Skeletal muscle satellite cell (primary cell): ENCODE measurements at regions not wholly inside any gene's neighbourhood (a gene's known extent, or its start where the extent isn't known, plus 50 kb on each side); places are given as distances from the start of the nearest gene placed in this dataset.

Experiments used
- H3K27me3 ChIP-seq: 2 replicates; pipeline ENCODE4 v1.7.0; 2013; ENCODE audit warnings: low read length; ENCODE audit not compliant: control insufficient read depth, insufficient read depth
- H3K36me3 ChIP-seq: 2 replicates; pipeline ENCODE4 v1.7.0; 2013; ENCODE audit warnings: mild to moderate bottlenecking, control low read depth, low read length; ENCODE audit not compliant: insufficient read depth
- H3K4me1 ChIP-seq: 2 replicates; pipeline ENCODE4 v1.7.0; 2013; ENCODE audit warnings: low read length; ENCODE audit not compliant: control insufficient read depth, insufficient read depth
- H3K4me2 ChIP-seq: 2 replicates; pipeline ENCODE4 v1.7.0; 2013; ENCODE audit warnings: mild to moderate bottlenecking, low read length
- H3K4me3 ChIP-seq: 2 replicates; pipeline ENCODE4 v1.7.0; 2013; ENCODE audit warnings: low read length
- H3K9ac ChIP-seq: 2 replicates; pipeline ENCODE4 v1.7.0; 2013; ENCODE audit warnings: mild to moderate bottlenecking, low read depth, low read length, moderate library complexity
- H3K9me3 ChIP-seq: replicated peaks from 2 replicates; pipeline ENCODE4 v1.7.0; 2013; ENCODE audit warnings: mild to moderate bottlenecking, control low read depth, low read length

DNA sequence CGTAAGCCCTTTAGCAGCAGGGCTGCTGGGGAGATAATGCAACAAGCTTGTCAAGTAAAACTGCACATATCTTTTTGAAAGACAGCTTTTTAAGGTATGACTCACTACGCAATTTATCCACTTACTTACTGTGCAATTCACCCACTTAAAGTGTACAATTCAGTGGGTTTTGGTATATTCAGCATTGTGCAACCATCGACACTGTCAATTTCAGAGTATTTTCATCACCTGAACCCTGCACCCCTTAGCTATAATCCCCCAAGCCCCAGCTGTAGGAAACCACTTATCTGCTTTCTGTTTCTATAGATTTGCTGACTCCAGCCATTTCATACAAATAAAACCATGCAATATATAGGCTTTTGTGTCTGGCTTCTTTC lies 168.0 kb downstream of the PTPN20 start:
- Histone ChIP-seq H3K4me2 (no peak overlapping the region), H3K4me1 (no peaks in the 10 kb centered on the region)

DNA sequence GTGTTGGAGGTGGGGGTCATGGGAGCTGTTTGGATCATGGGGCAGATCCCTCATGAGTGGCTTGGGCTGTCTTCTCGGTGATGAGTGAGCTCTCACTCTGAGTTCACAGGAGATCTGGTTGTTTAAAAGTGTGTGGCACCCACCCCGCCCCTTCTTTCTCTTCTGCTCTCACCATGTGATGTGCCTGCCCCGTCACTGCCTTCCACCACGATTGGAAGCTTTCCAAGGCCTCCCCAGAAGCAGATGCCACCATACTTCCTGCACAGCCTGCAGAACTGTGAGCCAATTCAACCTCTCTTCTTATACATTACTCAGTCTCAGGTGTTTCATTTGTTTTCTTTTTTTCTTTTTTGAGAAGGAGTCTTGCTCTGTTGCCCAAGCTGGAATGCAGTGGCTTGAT lies 170.0 kb downstream of the PTPN20 start:
- H3K36me3 ChIP-seq, result no peaks in the 10 kb centered on the region
- H3K4me3 ChIP-seq, result no peak overlapping the region
- H3K27me3 ChIP-seq, result no peaks in the 10 kb centered on the region
- no peak overlapping the region for H3K9ac ChIP-seq
- H3K4me1 ChIP-seq, result no peaks in the 10 kb centered on the region
- H3K4me2 ChIP-seq, result no peak overlapping the region
- H3K9me3 ChIP-seq, result no peaks in the 10 kb centered on the region

More for the DNA sequence above, 168.0 kb downstream of the PTPN20 start:
- H3K9ac ChIP-seq, result no peak overlapping the region
- H3K4me3 ChIP-seq, result no peak overlapping the region
- H3K36me3 ChIP-seq, result no peaks in the 10 kb centered on the region
- H3K9me3 ChIP-seq, result no peaks in the 10 kb centered on the region
- no peaks in the 10 kb centered on the region for H3K27me3 ChIP-seq

DNA sequence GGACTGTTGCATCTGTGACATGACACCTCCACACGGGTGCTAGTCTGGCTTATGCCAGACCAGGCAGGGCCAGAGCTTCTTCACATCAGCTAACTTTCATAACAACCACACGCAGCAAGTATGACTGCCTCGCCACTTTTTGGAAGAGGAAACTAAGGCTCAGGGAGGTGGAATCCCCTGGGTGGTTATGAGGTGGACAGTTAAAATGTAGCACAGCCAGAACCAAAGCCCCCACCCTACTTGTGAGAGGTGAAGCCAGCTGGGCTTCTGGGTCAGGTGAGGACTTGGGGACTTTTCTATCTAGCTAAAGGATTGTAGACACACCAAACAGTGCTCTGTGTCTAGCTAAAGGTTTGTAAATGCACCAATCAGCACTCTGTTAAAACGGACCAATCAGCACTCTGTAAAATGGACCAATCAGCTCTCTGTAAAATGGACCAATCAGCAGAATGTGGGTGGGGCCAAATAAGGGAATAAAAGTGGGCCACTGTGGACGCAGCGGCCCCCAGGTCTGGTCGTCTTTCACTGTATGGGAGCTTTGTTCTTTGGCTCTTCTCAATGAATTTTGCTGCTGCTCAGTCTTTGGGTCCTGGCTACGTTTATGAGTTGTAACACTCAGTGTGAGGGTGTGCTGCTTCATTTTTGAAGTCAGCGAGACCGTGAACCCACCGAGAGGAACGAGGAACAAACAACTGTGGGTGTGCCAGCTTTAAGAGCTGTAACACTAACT lies 171.0 kb downstream of the PTPN20 start:
- H3K4me2 ChIP-seq, result no peak overlapping the region
- no peaks in the 10 kb centered on the region for H3K27me3 ChIP-seq
- H3K9ac ChIP-seq, result no peak overlapping the region
- no peak overlapping the region for H3K4me3 ChIP-seq
- H3K9me3 ChIP-seq, result no peaks in the 10 kb centered on the region
- no peaks in the 10 kb centered on the region for H3K4me1 ChIP-seq
- no peaks in the 10 kb centered on the region for H3K36me3 ChIP-seq

DNA sequence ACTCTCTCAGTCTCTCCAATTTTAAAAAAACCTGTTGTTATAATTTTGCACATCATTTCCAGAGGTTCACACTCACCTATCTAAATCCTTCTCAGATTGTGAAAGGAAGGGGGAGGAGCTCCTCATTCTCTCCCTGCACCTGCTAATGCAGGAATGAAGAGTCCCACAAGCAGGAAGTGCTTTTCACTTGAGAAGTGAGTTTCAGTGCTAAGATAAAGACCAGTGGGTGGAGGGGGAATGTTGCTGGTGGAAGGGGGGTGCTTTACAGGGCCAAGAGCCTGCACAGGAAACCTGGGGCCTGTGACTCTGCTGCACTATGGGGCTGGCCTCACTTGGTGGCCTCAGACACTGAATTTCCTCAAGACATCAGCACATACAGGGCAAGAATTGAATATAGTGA lies 176.4 kb downstream of the PTPN20 start:
- Histone ChIP-seq H3K9ac (no peak overlapping the region), H3K4me2 (no peak overlapping the region), H3K36me3 (no peaks in the 10 kb centered on the region), H3K9me3 (no peaks in the 10 kb centered on the region), H3K27me3 (no peaks in the 10 kb centered on the region), H3K4me3 (no peak overlapping the region), H3K4me1 (no peaks in the 10 kb centered on the region)

DNA sequence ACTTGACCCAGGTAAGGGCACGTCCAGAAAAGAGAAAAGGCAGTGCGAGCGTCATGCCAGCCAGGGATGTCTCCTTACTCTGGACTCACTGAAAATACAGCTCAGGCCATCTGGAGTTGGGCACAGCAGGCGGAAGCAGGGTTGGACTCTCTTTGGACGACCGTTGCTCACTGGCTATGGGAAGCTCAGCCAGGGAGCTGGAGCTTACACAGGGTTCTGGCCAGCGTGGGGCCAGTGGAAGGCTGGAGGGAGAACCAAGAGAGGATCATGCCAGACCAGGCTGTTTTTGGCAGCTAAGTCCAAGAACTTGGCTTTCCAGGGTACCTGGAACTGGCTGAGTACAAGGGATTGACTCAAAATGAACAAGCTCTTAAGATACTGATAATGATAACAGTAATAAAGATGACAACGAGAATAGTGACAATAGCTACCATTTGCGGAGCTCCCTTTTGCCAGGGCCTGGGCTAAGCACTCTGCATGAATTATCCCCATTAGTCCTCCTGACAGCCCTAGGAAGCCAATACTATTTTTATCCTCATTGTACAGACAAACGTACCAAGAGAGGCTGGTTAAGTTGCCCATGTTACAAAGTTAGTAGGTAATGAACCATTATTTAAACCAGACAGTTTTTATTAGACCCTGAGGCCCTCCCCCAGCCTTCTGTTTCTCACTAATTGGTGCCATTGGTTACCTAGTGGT lies 177.6 kb downstream of the PTPN20 start:
- H3K4me2 ChIP-seq, result no peak overlapping the region
- no peaks in the 10 kb centered on the region for H3K4me1 ChIP-seq
- no peaks in the 10 kb centered on the region for H3K9me3 ChIP-seq
- no peak overlapping the region for H3K4me3 ChIP-seq
- no peak overlapping the region for H3K9ac ChIP-seq
- no peaks in the 10 kb centered on the region for H3K36me3 ChIP-seq
- no peaks in the 10 kb centered on the region for H3K27me3 ChIP-seq

DNA sequence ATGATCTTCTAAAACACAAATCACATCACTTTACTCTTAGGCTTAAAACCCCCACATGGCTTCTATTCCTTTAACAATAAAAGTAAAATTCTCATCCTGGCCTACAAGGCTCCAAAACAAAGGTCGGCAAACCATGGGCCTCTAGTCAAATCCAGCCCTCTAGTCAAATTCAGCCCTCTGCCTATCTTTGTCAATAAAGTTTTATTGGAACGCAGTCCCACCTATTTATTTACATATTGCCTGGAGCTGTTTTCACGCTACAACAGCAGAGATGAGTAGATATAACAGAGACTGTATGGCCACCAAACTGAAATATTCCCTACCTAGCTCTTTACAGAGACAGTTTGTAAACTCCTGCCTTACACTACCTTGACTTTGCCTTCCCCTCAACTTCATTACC lies 178.8 kb downstream of the PTPN20 start:
- Histone ChIP-seq H3K9ac (no peak overlapping the region), H3K4me3 (no peak overlapping the region), H3K27me3 (no peaks in the 10 kb centered on the region), H3K36me3 (no peaks in the 10 kb centered on the region), H3K9me3 (no peaks in the 10 kb centered on the region), H3K4me1 (no peaks in the 10 kb centered on the region), H3K4me2 (no peak overlapping the region)

DNA sequence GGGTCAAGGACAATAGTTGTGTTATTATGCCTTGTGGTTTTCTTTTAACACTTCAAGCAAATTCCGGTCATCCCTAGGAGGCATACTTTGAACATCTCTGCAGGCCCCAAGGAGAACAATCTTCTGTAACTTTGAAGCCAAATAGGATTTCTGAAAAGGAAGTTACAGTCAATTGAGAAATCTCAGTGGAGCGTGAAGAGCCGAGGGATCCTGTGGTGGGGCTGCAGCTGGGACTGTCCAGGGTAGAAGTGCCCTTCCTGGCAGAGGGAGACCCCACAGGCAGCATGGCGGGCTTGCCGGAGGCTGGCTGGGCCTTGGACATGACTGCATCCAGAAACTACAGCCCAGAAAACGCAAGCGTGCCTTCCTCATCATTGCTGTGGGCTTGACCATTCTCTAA lies 179.7 kb downstream of the PTPN20 start:
- H3K27me3 ChIP-seq, result no peaks in the 10 kb centered on the region
- H3K9me3 ChIP-seq, result no peaks in the 10 kb centered on the region
- no peak overlapping the region for H3K4me3 ChIP-seq
- H3K9ac ChIP-seq, result no peak overlapping the region
- H3K4me1 ChIP-seq, result no peaks in the 10 kb centered on the region
- no peak overlapping the region for H3K4me2 ChIP-seq
- H3K36me3 ChIP-seq, result no peaks in the 10 kb centered on the region

DNA sequence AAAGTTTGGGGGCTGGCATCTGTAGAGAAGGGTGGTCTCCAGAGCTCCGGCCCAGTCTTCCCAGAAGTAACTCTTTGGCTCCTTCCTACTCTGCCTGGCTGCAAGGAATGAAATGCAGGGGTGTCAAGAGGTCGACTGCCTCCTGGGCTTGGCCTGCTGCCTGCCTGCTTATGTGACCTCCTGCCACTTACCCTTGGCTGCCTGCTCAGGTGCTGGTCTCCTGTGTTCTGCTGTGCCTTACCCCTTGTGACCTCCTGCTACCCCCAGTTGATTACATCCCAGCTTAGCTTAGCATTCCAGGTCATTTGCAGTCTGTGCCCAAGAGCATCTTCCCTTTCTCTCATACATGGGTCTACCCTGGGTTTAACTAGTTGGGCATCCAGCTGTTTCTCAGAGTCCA lies 180.2 kb downstream of the PTPN20 start:
- no peak overlapping the region for H3K9ac ChIP-seq
- no peaks in the 10 kb centered on the region for H3K27me3 ChIP-seq
- no peak overlapping the region for H3K4me2 ChIP-seq
- H3K36me3 ChIP-seq, result no peaks in the 10 kb centered on the region
- no peaks in the 10 kb centered on the region for H3K9me3 ChIP-seq
- no peak overlapping the region for H3K4me3 ChIP-seq
- H3K4me1 ChIP-seq, result no peaks in the 10 kb centered on the region

DNA sequence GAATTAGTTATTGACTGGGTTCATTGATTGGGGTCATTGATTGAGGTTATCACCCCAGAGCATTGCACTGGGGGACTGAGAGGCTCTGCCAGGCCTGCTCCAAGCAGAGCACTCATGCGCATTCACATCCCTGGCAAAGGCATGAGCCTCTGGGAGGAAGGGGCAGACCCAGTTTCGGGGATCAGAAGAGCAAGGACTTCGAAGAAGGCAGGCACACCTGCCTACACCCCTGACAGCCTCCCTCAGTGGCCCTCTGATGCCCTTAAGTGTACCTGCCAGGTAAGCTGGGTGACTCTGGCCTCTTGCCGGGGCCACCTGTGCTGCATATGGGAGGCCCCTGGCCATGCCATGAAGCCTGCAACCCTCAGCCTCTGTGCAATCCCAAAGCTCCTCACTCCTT lies 181.1 kb downstream of the PTPN20 start:
- no peak overlapping the region for H3K9ac ChIP-seq
- no peaks in the 10 kb centered on the region for H3K4me1 ChIP-seq
- H3K4me2 ChIP-seq, result no peak overlapping the region
- H3K36me3 ChIP-seq, result no peaks in the 10 kb centered on the region
- no peaks in the 10 kb centered on the region for H3K27me3 ChIP-seq
- H3K4me3 ChIP-seq, result no peak overlapping the region
- no peaks in the 10 kb centered on the region for H3K9me3 ChIP-seq

DNA sequence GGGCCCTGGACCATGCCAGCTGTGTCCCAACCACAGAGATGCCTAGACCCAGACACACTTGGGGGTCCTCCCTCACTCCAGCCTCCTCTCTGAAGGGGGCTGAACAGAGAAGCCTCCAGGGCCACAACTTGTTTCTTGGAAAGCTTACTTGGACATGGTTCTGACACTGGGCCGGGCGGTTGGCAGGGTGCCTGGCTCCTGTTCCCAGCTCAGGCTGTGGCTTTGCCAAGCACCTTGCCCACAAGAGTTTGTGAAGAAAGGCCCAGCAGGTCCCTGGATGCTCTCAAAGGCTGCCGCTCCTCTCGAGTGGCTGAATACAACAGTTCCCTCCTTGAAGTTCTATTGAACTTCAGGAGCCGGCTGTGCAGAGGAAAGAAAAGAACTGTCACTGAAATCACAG lies 181.6 kb downstream of the PTPN20 start:
- H3K4me1 ChIP-seq, result no peaks in the 10 kb centered on the region
- no peak overlapping the region for H3K4me3 ChIP-seq
- H3K27me3 ChIP-seq, result no peaks in the 10 kb centered on the region
- H3K9me3 ChIP-seq, result no peaks in the 10 kb centered on the region
- H3K36me3 ChIP-seq, result no peaks in the 10 kb centered on the region
- H3K9ac ChIP-seq, result no peak overlapping the region
- no peak overlapping the region for H3K4me2 ChIP-seq

DNA sequence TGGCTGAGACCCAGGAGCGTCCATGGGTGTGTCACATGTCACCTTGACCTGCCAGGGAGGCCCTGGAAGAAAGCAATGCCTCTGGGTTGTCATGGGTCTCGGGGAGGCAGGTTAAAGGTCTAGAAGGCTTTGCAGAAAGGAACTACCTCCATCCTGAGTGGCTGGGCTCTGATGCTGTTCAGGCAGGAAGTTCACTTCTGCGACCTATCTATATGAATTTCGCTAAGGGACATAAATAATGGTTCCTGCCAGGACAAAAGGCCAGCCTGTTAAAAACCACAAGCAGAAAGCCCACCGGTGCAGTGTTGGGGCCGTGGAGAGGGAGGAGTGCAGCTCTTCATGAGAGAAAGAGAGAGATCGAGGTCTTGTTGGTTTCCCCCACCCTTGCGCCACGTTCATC lies 182.9 kb downstream of the PTPN20 start:
- no peak overlapping the region for H3K9ac ChIP-seq
- no peaks in the 10 kb centered on the region for H3K36me3 ChIP-seq
- H3K4me1 ChIP-seq, result no peaks in the 10 kb centered on the region
- no peak overlapping the region for H3K4me2 ChIP-seq
- no peak overlapping the region for H3K4me3 ChIP-seq
- no peaks in the 10 kb centered on the region for H3K9me3 ChIP-seq
- H3K27me3 ChIP-seq, result no peaks in the 10 kb centered on the region

DNA sequence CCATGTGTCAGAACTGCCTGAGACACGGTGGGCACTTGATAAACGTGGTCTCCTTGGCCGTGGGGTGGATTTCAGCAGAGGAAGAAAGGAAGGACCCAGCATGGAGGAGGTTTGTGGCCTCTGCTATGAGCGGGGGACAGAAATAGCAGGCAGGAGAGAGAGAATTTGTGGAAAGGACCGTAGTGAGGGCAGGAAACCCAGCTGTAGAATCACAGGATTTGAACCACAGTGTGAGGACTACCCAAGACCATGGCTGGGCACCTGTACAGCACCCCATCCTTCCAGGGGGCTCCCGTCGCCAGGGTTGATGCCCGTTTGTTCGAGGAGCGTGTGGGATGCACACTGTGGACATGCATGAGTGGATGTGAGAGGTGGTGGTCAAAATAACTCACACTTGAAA lies 183.4 kb downstream of the PTPN20 start:
- H3K36me3 ChIP-seq, result no peaks in the 10 kb centered on the region
- H3K9me3 ChIP-seq, result no peaks in the 10 kb centered on the region
- H3K4me2 ChIP-seq, result no peak overlapping the region
- no peak overlapping the region for H3K9ac ChIP-seq
- H3K4me3 ChIP-seq, result no peak overlapping the region
- H3K27me3 ChIP-seq, result no peaks in the 10 kb centered on the region
- no peaks in the 10 kb centered on the region for H3K4me1 ChIP-seq
